HG02885 (cell line): ENCODE measurements at regions not wholly inside any gene's neighbourhood (a gene's known extent, or its start where the extent isn't known, plus 50 kb on each side); places are given as distances from the start of the nearest gene placed in this dataset.

Experiments used
- ATAC-seq: cut with Tn5 transposase; IDR thresholded peaks from one replicate; pipeline ENCODE4 v1.9.1; 2021; ENCODE audit warnings: mild to moderate bottlenecking; ENCODE audit not compliant: unreplicated experiment, poor library complexity

DNA sequence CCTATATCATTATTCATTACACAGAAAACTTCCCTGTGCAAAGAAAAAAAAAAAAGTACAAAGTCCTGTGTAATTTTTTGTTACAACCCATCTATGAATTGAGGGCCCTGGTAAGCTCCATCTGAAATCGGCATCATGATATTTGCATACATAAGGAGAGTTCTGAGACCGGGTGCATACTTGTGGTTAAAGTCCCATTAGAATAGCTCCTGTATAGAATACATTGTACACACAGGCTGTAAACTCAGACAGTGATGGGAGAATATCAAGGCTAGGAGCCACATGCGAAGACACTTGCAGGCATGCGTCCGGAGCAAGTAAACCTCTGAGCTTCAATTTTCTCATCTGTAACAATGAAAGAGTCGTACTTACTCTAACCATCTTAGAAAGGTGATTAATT lies 353.2 kb downstream of the ETS1 start:
- ATAC-seq, result no peak

DNA sequence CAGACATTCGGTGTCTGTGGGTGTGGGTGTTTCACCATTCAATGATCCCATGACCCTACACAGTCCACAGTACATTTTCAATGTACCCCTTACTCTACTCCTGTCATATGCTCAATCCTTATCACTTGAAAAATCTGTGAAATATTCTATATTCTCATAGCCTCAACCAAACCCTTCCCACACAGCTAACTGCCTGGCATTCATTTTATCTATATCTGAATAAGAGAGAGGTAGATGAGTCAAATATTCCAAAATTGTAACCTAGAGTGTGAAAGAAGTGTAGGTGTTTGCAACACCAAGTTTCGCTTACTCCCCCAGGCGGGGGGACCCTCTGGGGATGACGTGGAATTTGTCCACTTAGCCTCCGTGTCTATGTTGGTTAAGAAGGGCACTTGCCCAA lies 354.8 kb downstream of the ETS1 start:
- ATAC-seq, result no peak

DNA sequence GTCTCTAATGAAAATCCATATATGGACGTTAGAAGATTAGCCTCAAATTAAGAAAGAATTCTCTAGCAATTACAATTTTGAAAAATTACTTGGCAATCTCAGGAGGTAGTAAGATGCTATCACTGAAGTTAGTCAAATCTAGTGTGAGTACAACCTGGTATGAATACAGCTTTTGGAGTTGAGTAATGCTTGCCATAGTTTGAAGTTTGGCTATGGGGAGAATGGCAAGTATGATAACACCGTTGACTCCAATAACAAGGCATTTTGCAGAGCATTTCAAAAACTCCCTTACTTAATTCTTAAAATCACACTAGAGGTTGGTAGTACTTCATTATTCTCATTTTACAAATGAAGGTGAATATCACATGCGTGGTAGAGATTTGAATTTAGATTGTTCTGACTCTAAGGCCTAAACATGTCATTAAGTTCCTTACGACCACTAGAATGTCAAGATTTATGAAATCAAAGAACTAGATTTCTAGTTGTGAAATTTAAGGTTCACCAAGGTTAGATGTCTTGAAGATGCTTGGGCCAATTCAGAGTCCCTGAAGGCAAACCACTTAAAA lies 355.4 kb downstream of the ETS1 start:
- no peak for ATAC-seq

DNA sequence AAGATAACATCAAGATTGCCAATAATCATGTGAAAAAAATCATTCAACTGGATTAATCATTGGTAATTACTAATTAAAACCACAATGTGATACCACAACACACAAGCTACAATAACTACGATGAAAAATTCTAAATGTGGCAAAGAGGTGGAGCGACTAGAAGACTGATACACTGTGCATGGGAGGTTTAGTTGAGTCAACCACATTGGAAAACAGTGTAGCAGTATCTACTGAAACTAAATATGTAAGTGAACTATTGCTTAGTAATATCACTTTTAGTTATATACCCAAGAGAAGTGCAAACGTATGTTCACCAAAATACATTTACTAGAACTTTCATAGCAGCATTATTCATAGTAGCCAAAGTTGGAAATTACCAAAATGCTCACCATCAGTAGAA lies 359.9 kb downstream of the ETS1 start:
- no peak for ATAC-seq

DNA sequence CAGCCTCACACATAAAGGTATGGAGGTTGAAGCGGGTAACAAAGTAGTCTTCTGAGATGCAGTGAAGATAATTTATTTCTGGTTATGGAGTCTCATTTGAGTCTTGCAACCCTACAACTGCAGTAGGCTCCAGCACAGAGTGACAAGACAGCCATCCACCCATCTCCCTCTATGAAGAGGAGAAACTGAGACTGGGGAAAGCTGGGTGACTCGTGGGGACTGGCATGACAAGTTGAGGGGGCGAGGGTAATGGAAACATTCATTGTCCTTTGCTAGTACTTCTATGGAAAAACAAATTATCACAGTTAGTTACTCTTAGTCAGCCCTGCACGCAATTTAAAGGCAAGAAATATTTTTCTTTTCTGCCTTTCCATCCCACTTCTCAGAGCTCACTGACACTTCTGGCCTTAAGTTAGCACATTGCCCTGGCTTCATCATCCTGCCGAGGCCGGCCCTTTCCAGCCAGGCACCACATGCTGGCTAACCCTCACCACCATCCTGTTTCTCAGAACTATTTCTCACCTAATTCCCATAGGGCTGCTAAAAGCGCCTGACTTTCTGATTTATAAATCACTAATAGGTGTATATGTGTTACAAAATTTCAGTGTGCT lies 361.1 kb downstream of the ETS1 start:
- no peak for ATAC-seq

DNA sequence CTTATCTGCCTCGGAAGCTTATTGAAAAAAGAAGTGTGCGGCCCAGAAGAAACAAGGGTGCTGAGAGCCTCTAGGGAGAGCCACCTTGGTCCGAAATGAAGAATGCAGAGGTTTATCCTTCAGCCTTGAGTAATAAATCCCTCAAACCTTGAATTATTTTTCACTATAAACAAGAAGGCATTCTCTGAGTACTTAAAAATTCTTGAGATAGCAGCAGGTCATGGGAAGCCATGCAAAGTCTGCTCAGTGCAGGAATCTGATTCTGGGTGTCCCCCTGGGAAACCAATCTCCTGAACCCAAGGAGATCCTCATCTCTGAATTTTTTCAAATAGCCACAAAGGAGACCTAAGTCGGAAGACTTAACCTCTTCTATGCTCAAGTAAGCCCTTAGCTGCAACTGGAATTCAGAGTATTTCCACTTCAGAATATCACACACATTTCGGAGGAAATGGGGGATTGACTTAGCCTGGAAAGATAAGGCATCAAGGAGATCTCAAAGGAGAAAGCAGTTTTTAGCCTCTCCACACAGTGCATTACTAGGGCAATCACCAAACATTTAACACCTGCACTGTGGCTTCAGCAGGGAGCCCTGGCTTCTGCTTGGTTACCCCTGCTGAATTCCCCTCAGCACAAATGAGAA lies 365.0 kb downstream of the ETS1 start:
- no peak for ATAC-seq

DNA sequence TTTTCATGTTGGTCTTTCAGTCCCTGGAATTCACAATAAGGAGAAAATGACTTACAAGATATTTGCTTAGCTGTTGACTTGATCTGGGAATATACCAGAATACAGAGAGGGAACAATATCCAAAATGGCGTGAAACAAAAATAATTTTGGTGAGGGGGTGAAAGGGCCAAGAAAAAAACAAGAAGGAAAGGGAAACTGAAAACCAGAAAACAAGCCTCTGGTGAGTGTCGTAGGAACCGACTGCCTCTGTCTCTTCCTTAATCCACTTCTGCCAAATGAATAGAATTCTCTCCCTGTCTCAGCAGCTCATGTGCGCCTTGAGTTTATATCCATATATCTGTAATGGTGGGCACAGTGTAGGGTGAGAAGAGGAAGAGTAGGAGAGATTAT lies 367.6 kb downstream of the ETS1 start:
- ATAC-seq, result no peak

DNA sequence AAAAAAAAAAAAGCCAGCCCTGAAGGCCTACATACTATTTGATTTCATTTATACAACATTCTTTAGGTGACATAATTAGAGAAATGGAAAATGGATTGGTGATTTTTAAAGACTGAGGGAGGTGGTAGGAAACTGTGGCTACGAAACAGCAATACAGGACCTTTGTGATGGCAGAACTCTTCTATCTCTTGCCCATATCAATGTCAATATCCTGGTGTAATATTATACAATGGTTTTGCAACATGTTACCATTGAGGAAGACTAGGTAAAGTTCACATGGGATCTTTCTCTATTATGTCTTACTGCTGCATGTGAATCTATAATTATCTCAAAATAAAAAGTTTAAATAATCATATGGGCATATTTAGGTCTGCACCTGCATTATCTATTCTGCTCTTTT lies 371.2 kb downstream of the ETS1 start:
- ATAC-seq, result no peak

DNA sequence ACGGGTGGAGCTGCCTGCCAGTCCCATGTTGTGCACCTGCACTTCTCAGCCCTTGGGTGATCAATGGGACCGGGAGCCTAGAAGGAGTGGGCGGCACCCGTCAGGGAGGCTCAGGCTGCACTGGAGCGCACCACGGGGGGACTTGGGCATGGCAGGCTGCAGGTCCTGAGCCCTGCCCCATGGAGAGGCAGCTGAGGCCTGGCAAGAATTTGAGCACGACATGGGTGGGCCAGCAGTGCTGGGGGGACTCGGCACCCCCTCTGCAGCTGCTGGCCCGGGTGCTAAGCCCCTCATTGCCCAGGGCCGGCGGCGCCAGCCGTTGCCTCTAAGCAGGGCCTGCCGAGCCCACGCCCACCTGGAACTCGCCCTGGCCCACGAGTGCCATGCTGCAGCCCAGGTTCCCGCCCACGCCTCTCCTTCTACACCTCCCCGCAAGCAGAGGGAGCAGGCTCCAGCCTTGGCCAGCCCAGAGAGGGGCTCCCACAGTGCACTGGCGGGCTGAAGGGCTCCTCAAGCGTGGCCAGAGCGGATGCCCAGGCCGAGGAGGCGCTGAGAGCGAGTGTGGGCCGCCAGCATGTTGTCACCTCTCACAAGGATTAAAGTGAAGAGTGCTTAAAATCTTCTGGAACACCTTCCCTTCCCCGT lies 372.0 kb downstream of the ETS1 start:
- ATAC-seq, result no peak

DNA sequence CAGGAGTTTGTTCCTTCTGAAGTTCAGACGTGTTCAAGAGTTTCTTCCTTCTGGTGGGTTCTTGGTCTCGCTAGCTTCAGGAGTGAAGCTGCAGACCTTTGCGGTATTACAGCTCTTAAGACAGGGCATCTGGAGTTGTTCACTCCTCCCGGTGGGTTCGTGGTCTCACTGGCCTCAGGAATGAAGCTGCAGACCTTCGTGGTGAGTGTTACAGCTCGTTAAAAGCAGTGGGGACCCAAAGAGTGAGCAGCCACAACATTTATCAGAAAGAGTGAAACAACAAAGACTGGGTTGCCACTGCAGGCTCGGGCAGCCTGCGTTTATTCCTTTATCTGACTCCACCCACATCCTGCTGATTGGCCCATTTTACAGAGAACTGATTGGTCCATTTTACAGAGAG lies 373.1 kb downstream of the ETS1 start:
- no peak for ATAC-seq

DNA sequence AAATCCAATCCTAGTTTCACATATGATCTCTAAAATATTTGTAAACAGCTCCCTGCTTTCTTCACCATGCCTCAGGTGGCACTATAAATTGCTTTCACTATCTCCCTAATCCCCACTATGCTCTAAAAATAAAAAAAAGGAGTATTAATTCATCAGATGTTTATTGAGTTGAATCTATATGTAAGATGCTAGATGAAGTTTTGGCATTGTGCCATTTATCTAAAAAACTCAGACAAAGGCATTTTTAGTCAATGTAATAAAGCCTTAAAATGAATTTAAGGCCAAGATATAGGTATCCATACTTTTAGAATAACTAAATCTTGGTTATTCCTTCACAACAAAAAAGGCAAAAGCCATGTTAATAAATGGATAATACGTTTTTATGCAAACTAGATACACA lies 373.9 kb downstream of the ETS1 start:
- no peak for ATAC-seq

DNA sequence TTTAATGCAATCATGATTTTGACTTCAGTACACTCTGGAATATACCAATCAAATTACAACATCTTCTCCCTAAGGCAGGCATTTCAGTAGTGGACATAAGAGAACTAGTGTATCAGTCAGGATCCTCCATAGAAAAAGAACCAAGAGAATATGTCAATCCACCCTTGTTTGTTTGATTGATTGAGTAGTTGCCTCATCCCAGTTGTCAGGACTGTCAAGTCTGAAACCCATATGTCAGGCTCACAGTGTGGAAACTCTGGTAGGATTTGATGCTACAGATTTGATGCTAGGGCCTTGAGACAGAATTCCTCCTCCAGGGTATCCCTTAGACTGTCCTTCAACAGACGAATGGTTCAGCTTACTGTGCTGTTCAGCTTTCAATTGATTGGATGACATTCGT lies 375.0 kb downstream of the ETS1 start:
- ATAC-seq, result no peak

DNA sequence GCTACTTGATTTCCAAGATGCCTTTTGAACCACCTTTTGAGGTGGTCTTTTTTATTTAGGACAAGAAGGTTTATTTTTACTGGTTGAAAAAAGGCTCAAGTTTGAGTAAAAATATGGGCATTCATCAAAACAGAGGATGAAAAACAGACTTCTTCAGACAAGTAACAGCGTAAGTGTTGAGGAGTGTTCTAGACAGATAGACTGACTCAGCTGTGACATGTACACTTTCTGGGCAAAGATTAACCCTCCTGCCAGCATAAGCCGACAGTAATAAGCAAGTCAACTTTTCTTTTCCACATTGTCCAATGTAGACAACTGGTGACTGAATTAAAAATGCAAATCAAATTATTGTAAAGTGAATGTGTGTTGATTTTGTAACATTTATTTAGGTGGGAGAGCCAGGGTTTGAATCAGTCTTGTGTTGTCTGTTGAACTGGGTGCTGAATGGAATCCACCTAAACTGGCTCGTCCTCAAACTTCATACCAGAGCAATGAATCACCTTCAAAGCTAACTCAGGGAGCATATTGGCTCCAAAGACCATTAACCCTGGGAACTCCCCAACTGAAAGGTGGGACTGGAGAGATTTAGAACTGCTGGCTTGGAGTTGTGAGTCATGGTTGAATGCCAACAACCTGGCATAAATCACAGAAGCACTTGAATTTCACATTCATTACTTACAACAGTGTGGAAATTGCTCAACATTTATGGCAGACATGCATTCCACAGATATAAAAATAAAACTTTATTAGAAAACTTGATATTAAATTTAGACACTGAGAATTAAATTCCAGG lies 377.0 kb downstream of the ETS1 start:
- no peak for ATAC-seq

DNA sequence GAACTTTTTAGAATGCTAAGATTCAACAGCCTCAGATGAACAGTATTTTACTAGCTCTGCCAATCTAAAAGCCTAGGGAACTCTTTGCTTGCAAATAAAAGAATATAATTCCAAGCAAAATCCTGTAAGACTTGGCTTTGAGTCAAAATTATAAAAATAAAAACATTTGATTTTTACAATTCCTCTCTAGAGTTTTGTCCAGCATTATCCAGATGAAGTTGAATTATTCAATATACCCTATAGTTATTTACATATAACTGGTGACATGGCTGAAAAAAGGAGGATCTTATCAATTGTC lies 378.3 kb downstream of the ETS1 start:
- no peak for ATAC-seq

DNA sequence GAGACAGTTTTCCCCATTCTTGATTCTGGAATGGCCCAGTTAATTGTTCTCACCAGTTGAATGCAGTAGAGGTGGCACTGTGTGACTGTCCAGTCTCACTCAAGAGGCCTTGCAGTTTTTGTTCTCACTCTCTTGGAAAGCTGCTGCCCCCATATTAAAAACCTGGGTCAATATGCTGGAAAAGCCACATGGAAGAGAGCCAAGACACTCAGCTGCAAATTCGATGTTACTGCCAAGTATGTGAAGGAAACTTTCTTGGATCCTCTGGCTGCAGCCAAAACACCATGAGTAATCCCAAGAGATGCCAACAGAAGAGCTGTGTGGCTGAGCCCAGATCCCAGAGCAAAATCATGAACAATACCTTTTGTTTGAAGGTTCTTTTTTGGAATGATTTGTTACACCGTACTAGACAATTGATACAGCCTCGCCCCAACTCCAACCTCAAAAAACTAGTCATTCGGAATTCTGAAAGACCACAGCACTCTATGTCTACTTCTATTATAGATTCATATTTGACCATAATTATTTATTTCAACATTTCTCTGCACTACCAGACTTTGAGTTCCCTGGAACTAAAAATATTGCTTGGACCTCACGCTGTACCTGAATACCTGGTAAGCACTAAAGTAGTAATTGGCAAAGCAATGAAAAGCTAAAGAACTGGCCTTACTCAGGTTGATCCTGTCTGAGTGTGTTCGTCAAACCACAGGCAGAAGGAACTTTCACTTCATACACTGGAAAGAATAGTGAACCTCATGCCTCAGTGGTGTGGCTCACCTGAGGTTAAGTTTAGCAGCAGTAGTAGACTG lies 378.8 kb downstream of the ETS1 start:
- ATAC-seq, result no peak

DNA sequence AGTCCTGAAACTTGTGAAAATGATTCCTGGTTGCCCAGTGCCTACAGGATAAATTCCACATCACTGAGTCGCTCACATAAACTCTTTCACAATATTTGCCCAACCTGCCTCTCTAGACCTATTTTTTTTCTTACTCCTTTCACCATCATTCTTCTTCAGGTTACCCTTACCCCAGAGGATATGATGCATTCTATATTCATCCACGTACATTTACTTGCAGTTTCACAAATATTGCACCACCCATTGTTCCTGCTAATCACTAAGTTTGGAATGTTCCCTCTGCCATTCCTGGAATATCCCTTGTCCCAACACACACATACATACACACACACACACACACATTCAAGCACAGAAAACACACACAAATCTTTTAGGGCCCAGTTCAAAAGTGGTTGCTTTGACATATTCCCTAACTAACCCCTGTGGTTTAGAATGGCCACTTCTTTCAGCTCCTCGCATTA lies 379.5 kb downstream of the ETS1 start:
- ATAC-seq, result no peak

DNA sequence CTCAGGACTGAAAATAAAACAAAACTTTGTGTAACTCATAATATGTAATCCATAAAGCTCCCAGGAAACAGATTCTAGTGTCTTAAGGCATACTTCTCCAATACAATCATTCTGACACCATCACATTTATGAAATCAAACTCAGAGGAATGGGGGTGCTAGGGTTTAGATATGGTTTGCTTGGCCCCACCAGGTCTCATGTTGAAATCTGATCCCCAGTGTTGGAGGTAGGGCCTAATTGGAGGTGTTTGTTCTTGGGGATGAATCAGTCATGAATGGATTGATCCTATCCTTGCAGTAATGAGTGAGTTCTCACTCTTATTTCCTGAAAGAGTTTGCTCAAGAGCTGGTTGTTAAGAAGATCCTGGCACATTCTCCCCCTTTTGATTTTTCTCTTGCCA lies 380.9 kb downstream of the ETS1 start:
- no peak for ATAC-seq

DNA sequence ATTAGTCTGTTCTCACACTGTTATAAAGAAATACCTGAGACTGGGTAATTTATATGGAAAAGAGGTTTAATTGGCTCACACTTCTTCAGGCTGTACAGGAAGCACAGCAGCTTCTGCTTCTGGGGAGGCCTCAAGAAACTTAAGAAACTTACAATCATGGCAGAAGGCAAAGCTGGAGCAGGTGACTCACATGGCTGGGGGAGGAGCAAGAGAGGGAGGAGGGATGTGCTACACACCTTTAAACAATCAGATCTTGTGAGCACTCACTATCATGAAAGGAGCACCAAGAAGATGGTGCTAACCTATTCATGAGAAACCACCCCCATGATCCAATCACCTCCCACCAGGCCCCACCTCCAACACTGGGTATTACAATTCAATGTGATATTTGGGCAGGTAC lies 381.6 kb downstream of the ETS1 start:
- ATAC-seq, result no peak

DNA sequence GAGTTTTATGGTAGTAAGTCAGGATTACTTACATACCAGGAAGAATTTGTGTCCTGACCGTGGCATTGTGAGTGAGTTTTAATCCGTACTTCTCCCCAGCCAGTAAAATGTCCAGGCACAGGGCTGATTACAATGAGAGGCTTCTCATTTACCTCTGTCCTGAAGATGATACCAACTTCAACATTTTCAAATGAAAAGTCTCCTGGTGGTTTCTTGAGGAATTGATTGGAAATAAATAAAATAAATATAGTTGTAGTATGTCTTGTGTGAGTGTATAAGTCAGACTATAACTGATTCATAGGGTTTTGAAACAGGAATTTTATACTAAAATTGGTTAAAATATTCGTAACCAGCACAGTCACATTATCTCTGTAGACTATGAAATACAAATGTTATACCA lies 382.5 kb downstream of the ETS1 start:
- ATAC-seq, result no peak

DNA sequence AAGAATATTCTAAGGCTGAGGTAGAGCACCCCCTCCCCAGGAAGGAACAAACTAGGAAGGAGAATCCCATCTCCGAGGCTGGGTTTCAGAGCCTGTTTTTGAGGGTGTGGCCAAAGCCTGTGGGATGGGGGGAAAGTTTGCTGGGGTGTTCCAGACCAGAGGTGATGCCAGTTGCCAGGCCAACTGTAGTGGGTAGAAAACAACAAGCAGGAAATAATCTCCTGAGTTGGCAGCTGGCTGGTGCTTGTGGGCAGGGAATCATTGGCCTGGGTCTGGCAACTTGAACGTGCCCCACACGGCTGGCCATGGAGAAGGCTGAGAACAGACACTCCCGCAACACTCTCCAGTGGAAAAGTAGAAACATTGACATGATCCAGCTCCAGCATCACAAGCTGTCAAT lies 385.6 kb downstream of the ETS1 start:
- no peak for ATAC-seq
